WERI-Rb-1 (cell line): ENCODE measurements at regions not wholly inside any gene's neighbourhood (a gene's known extent, or its start where the extent isn't known, plus 50 kb on each side); places are given as distances from the start of the nearest gene placed in this dataset.

Experiments
- DNase-seq: peaks from one replicate; pipeline ENCODE4 v3.0.0-alpha.2; 2020
- H3K27ac ChIP-seq: fragments of 250-450 bp; sonication (Bioruptor Pico); 2 replicates; pipeline ENCODE4 v1.5.1; 2020; ENCODE audit warnings: mild to moderate bottlenecking, moderate library complexity
- H3K27me3 ChIP-seq: fragments of 250-450 bp; sonication (Bioruptor Pico); 2 replicates; pipeline ENCODE4 v1.5.1; 2021; ENCODE audit warnings: mild to moderate bottlenecking, low read depth, moderate library complexity; ENCODE audit not compliant: insufficient read depth, severe bottlenecking
- H3K36me3 ChIP-seq: fragments of 250-450 bp; sonication (Bioruptor Pico); 2 replicates; pipeline ENCODE4 v1.5.1; 2020; ENCODE audit warnings: mild to moderate bottlenecking, moderate library complexity
- H3K4me3 ChIP-seq: 2 replicates; pipeline ENCODE4 v1.5.1; 2011; ENCODE audit warnings: low read depth, mild to moderate bottlenecking, control low read depth, low read length
- H3K9me3 ChIP-seq: fragments of 250-450 bp; sonication (Bioruptor Pico); 2 replicates; pipeline ENCODE4 v1.5.1; 2021; ENCODE audit warnings: mild to moderate bottlenecking, moderate library complexity; ENCODE audit not compliant: severe bottlenecking
- TF ChIP-seq, protein P1 (sequence below): IDR thresholded peaks from 2 replicates; pipeline ENCODE4 v1.5.1; 2011; ENCODE audit warnings: low read depth, mild to moderate bottlenecking, control low read depth, inconsistent platforms, low read length

- no peaks in the 10 kb centered on the region for H3K9me3 ChIP-seq
- H3K27ac ChIP-seq: no peak overlapping the region
- DNase-seq: no peak
- no peaks in the 10 kb centered on the region for H3K27me3 ChIP-seq
- no peaks in the 10 kb centered on the region for H3K36me3 ChIP-seq
- TF ChIP-seq, protein P1, sequence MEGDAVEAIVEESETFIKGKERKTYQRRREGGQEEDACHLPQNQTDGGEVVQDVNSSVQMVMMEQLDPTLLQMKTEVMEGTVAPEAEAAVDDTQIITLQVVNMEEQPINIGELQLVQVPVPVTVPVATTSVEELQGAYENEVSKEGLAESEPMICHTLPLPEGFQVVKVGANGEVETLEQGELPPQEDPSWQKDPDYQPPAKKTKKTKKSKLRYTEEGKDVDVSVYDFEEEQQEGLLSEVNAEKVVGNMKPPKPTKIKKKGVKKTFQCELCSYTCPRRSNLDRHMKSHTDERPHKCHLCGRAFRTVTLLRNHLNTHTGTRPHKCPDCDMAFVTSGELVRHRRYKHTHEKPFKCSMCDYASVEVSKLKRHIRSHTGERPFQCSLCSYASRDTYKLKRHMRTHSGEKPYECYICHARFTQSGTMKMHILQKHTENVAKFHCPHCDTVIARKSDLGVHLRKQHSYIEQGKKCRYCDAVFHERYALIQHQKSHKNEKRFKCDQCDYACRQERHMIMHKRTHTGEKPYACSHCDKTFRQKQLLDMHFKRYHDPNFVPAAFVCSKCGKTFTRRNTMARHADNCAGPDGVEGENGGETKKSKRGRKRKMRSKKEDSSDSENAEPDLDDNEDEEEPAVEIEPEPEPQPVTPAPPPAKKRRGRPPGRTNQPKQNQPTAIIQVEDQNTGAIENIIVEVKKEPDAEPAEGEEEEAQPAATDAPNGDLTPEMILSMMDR: no peak
- no peak overlapping the region for H3K4me3 ChIP-seq
These were observed 562.7 kb upstream of the ID2 start for GRCh38 chr2:8118940-8119781.

- Histone ChIP-seq H3K4me3 (no peak overlapping the region), H3K9me3 (no peaks in the 10 kb centered on the region), H3K27ac (no peak overlapping the region), H3K36me3 (no peaks in the 10 kb centered on the region), H3K27me3 (no peaks in the 10 kb centered on the region)
- TF ChIP-seq, protein P1: no peak
- DNase-seq: no peak
These were observed 561.9 kb upstream of the ID2 start for GRCh38 chr2:8119782-8120505.

GRCh38 chr2:8120506-8120860 lies 561.4 kb upstream of the ID2 start:
- Histone ChIP-seq H3K4me3 (no peak overlapping the region), H3K27me3 (no peaks in the 10 kb centered on the region), H3K9me3 (no peaks in the 10 kb centered on the region), H3K36me3 (no peaks in the 10 kb centered on the region), H3K27ac (no peak overlapping the region)
- TF ChIP-seq, protein P1: no peak
- no peak for DNase-seq

DNA sequence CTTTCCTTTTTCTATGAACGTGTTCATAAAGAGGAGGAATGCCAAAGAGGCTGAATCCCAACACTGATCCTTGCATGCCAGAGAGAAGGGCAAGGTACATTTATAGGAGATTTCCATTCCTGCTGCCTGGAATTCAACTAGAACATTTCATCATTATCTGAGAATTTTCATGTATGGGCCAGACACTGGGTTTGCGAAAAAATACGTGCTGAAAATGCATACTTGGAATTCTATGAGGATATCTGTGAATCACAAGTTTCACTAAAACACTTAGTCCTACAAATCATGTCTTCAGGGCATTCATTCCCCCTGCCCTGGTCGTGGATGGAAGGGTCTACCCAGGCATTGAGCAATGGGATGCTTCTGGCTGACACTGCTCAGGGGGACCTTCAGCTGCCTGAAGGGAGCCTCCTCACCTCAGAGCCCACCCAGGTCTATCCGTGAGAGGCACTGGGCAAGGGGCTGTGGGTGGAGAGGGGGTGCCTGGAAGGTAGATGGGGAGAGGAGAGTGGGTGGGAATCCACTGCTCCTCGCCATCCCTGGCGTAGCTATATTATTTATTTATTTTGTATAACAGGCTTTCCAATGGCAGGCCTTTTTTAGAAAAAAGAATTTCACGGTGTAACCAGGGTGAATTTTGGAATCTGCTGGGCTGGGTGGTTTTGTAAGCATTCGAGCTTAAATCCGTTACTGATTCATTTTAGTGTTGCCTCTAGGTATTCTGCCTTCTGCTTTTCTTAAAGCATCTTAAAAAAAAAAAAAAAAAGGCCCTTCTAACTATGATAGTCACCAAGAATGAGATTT lies 560.6 kb upstream of the ID2 start:
- H3K9me3 ChIP-seq: no peaks in the 10 kb centered on the region
- DNase-seq: no peak
- no peak overlapping the region for H3K27ac ChIP-seq
- no peaks in the 10 kb centered on the region for H3K27me3 ChIP-seq
- no peaks in the 10 kb centered on the region for H3K36me3 ChIP-seq
- TF ChIP-seq, protein P1: no peak
- H3K4me3 ChIP-seq: no peak overlapping the region

- TF ChIP-seq, protein P1: no peak
- Histone ChIP-seq H3K4me3 (no peak overlapping the region), H3K27me3 (no peaks in the 10 kb centered on the region), H3K27ac (no peak overlapping the region), H3K9me3 (no peaks in the 10 kb centered on the region), H3K36me3 (no peaks in the 10 kb centered on the region)
- no peak for DNase-seq
These were observed 559.9 kb upstream of the ID2 start for GRCh38 chr2:8121826-8122513.
